ENCODE measurements at regions not wholly inside any gene's neighbourhood (a gene's known extent, or its start where the extent isn't known, plus 50 kb on each side); places are given as distances from the start of the nearest gene placed in this dataset.

- peak overlapping the region; percentile 42 for H3K9ac ChIP-seq (ENCODE audit: low read depth, low read length)
- DNase-seq (peak; percentile 73), ATAC-seq (ENCODE audit: insufficient read depth, low read depth) (peak; percentile 90)
- peaks cover 30% of the 10 kb centered on the region for H3K4me1 ChIP-seq (ENCODE audit: insufficient read depth, low read length)
- H3K27ac ChIP-seq (ENCODE audit: low read length) = peak overlapping the region; percentile 94
- peak overlapping the region in 1 of 2 experiments; percentile 41; a peak in 1 of 4 replicates for H3K4me3 ChIP-seq (ENCODE audit: low read depth in 1 of 2, low read length in 2 of 2)
- H2AFZ ChIP-seq (ENCODE audit: low read depth, low read length) = no peak overlapping the region
- H3K9me3 ChIP-seq (ENCODE audit: insufficient read depth, low read length, severe bottlenecking) = peaks cover 63% of the 10 kb centered on the region
- peaks cover 32% of the 10 kb centered on the region for H3K36me3 ChIP-seq (ENCODE audit: insufficient read depth, low read length)
- peak overlapping the region; percentile 26; the same call in 1 of the 2 replicates for H3K4me2 ChIP-seq (ENCODE audit: insufficient read depth, low read length)
- H4K20me1 ChIP-seq (ENCODE audit: insufficient read depth, low read length) = no peaks in the 10 kb centered on the region
- no peaks in the 10 kb centered on the region for H3K79me2 ChIP-seq (ENCODE audit: insufficient read depth, low read length)
- H3K27me3 ChIP-seq (ENCODE audit: insufficient read depth, low read length, poor library complexity) = no peaks in the 10 kb centered on the region
- TF ChIP-seq EZH2 (IDR thresholded peaks at IDR 0.05; ENCODE audit: borderline replicate concordance, low read depth, low read length, severe bottlenecking) = no peak
- TF ChIP-seq CTCF (IDR thresholded peaks at IDR 0.05; ENCODE audit: borderline replicate concordance, extremely low read depth, low read length, poor library complexity, severe bottlenecking) = peak; percentile 34
Measured at GRCh38 chrX:64842492-64842891, 133.8 kb downstream of the ZC4H2 start.

GRCh38 chrX:64805683-64806082 is 170.6 kb downstream of the ZC4H2 start:
- H3K9me3 ChIP-seq (ENCODE audit: insufficient read depth, low read length, severe bottlenecking) = peaks cover 4% of the 10 kb centered on the region
- no peak for DNase-seq
- no peaks in the 10 kb centered on the region for H3K4me1 ChIP-seq (ENCODE audit: insufficient read depth, low read length)
- no peak overlapping the region for H3K27ac ChIP-seq (ENCODE audit: low read length)
- no peaks in the 10 kb centered on the region for H4K20me1 ChIP-seq (ENCODE audit: insufficient read depth, low read length)
- H3K27me3 ChIP-seq (ENCODE audit: insufficient read depth, low read length, poor library complexity) = no peaks in the 10 kb centered on the region
- H2AFZ ChIP-seq (ENCODE audit: low read depth, low read length) = no peak overlapping the region
- H3K4me3 ChIP-seq (ENCODE audit: low read depth in 1 of 2, low read length in 2 of 2) = no peak overlapping the region
- no peaks in the 10 kb centered on the region for H3K79me2 ChIP-seq (ENCODE audit: insufficient read depth, low read length)
- TF ChIP-seq EZH2 (IDR thresholded peaks at IDR 0.05; ENCODE audit: borderline replicate concordance, low read depth, low read length, severe bottlenecking) (no peak), CTCF (IDR thresholded peaks at IDR 0.05; ENCODE audit: borderline replicate concordance, extremely low read depth, low read length, poor library complexity, severe bottlenecking) (no peak)
- H3K36me3 ChIP-seq (ENCODE audit: insufficient read depth, low read length) = no peaks in the 10 kb centered on the region
- no peak for ATAC-seq (ENCODE audit: insufficient read depth, low read depth)
- H3K9ac ChIP-seq (ENCODE audit: low read depth, low read length) = no peak overlapping the region
- H3K4me2 ChIP-seq (ENCODE audit: insufficient read depth, low read length) = no peak overlapping the region

GRCh38 chrX:64792598-64793337 is 183.5 kb downstream of the ZC4H2 start:
- H3K9ac ChIP-seq (ENCODE audit: low read depth, low read length) = no peak overlapping the region
- H2AFZ ChIP-seq (ENCODE audit: low read depth, low read length) = no peak overlapping the region
- no peak for ATAC-seq (ENCODE audit: insufficient read depth, low read depth)

More at GRCh38 chrX:64792598-64793337, 183.5 kb downstream of the ZC4H2 start:
- H3K4me3 ChIP-seq (ENCODE audit: low read depth in 1 of 2, low read length in 2 of 2) = no peak overlapping the region
- no peaks in the 10 kb centered on the region for H3K4me1 ChIP-seq (ENCODE audit: insufficient read depth, low read length)
- no peak for DNase-seq
- H3K36me3 ChIP-seq (ENCODE audit: insufficient read depth, low read length) = no peaks in the 10 kb centered on the region
- TF ChIP-seq CTCF (IDR thresholded peaks at IDR 0.05; ENCODE audit: borderline replicate concordance, extremely low read depth, low read length, poor library complexity, severe bottlenecking) (no peak), EZH2 (IDR thresholded peaks at IDR 0.05; ENCODE audit: borderline replicate concordance, low read depth, low read length, severe bottlenecking) (no peak)
- no peak overlapping the region for H3K4me2 ChIP-seq (ENCODE audit: insufficient read depth, low read length)
- H3K79me2 ChIP-seq (ENCODE audit: insufficient read depth, low read length) = no peaks in the 10 kb centered on the region
- no peaks in the 10 kb centered on the region for H3K27me3 ChIP-seq (ENCODE audit: insufficient read depth, low read length, poor library complexity)
- H3K27ac ChIP-seq (ENCODE audit: low read length) = no peak overlapping the region
- H3K9me3 ChIP-seq (ENCODE audit: insufficient read depth, low read length, severe bottlenecking) = peaks cover 13% of the 10 kb centered on the region
- H4K20me1 ChIP-seq (ENCODE audit: insufficient read depth, low read length) = no peaks in the 10 kb centered on the region

Measured in DND-41 (cell line).